ENCODE measurements at regions not wholly inside any gene's neighbourhood (a gene's known extent, or its start where the extent isn't known, plus 50 kb on each side); places are given as distances from the start of the nearest gene placed in this dataset.

DNA sequence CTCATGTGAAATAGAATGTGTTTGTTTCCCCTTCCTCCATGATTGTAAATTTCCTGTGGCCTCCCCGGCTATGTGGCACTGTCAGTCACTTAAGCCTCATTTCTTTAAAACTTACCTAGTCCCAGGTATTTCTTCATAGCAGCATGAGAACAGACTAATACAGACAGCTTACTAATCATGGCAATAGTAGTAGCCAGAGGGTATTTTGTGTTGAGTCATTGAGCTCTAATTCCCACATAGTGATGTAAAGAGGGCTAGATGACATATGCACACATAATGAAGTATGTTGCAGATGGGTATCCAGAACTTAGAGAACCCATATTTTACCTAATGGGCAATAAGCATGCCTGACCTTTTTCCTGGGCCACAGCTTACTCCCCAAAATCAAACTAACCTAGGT is 1197.2 kb downstream of the PCDH7 start:
- TF ChIP-seq, protein P1, sequence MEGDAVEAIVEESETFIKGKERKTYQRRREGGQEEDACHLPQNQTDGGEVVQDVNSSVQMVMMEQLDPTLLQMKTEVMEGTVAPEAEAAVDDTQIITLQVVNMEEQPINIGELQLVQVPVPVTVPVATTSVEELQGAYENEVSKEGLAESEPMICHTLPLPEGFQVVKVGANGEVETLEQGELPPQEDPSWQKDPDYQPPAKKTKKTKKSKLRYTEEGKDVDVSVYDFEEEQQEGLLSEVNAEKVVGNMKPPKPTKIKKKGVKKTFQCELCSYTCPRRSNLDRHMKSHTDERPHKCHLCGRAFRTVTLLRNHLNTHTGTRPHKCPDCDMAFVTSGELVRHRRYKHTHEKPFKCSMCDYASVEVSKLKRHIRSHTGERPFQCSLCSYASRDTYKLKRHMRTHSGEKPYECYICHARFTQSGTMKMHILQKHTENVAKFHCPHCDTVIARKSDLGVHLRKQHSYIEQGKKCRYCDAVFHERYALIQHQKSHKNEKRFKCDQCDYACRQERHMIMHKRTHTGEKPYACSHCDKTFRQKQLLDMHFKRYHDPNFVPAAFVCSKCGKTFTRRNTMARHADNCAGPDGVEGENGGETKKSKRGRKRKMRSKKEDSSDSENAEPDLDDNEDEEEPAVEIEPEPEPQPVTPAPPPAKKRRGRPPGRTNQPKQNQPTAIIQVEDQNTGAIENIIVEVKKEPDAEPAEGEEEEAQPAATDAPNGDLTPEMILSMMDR (IDR thresholded peaks at IDR 0.05): no peak
- TF ChIP-seq POLR2A (IDR thresholded peaks at IDR 0.05): no peak

All from adrenal gland (tissue), 5 donors.